Fibroblast of skin of abdomen (primary cell): ENCODE measurements at regions not wholly inside any gene's neighbourhood (a gene's known extent, or its start where the extent isn't known, plus 50 kb on each side); places are given as distances from the start of the nearest gene placed in this dataset.

Source experiments
- DNase-seq: peaks from one replicate; pipeline ENCODE4 v3.0.0-alpha.2; 2013

GRCh38 chr18:45547910-45548309 lies 67.4 kb upstream of the SLC14A2 start:
- no peak for DNase-seq

- DNase-seq: no peak
Measured at GRCh38 chr18:45548614-45549013, 66.7 kb upstream of the SLC14A2 start.

GRCh38 chr18:45549290-45549689 lies 66.0 kb upstream of the SLC14A2 start:
- DNase-seq: no peak

GRCh38 chr18:45551142-45551815 lies 64.0 kb upstream of the SLC14A2 start:
- no peak for DNase-seq

GRCh38 chr18:45553723-45554388 lies 61.4 kb upstream of the SLC14A2 start:
- peak; percentile 46 for DNase-seq

- DNase-seq: no peak
Measured at GRCh38 chr18:45554389-45554737, 60.9 kb upstream of the SLC14A2 start.

- no peak for DNase-seq
Measured at GRCh38 chr18:45556222-45556621, 59.1 kb upstream of the SLC14A2 start.

GRCh38 chr18:45557287-45557686 lies 58.0 kb upstream of the SLC14A2 start:
- no peak for DNase-seq

- no peak for DNase-seq
Measured at GRCh38 chr18:45557779-45558178, 57.5 kb upstream of the SLC14A2 start.

GRCh38 chr18:45559258-45559657 lies 56.0 kb upstream of the SLC14A2 start:
- DNase-seq: no peak

GRCh38 chr18:45560870-45561269 lies 54.4 kb upstream of the SLC14A2 start:
- DNase-seq: no peak

GRCh38 chr18:45562567-45563479 lies 52.5 kb upstream of the SLC14A2 start:
- no peak for DNase-seq

GRCh38 chr18:45565280-45565970 lies 49.9 kb upstream of the SLC14A2 start:
- no peak for DNase-seq
